ENCODE measurements at regions not wholly inside any gene's neighbourhood (a gene's known extent, or its start where the extent isn't known, plus 50 kb on each side); places are given as distances from the start of the nearest gene placed in this dataset.

GRCh38 chr3:132187746-132188145, 129.5 kb upstream of the ACP3 start:
- DNase-seq (ENCODE audit: low read depth) = no peak

DNA sequence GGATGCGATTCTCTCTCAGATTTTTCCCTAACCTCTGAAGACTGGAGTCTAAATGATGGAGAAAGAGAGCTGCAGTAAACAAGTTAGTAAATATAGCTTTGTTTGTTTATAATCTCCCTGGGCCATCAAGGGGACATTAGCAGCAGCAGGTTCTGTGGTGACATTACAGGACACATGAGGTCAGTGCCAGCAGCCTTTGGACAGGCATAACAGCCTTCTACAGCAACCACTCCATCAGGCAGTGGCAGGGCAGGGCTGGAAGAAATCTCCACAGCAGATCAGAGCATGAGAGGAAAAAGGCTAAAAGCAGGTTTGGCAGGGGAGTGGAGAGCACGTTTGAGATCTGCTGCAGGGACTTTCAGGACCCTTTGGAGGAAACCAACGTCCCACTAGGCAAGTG, 127.6 kb upstream of the ACP3 start:
- DNase-seq (ENCODE audit: low read depth) = no peak

GRCh38 chr3:132196113-132196512, 121.1 kb upstream of the ACP3 start:
- DNase-seq (ENCODE audit: low read depth) = no peak

GRCh38 chr3:132198516-132198915, 118.7 kb upstream of the ACP3 start:
- no peak for DNase-seq (ENCODE audit: low read depth)

DNA sequence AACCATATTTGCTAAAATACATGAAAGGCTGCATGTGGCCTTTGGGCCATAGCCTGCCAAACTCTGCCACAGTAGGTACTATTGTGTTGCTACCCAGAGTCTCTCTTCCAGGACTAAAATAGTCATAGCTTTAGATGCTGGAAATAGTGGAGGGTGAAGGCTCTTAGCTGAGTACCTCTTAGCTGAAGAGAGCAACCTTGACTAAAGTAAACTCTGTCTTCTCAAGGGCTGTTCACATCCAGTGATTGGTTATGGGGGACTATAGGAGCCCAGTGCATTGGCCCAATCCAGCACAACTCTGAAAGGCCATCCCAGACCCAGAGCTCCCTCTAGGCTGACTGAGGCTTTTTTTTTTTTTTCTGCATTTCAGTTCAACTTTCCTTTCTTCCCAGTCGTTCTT, 117.8 kb upstream of the ACP3 start:
- DNase-seq (ENCODE audit: low read depth) = no peak

DNA sequence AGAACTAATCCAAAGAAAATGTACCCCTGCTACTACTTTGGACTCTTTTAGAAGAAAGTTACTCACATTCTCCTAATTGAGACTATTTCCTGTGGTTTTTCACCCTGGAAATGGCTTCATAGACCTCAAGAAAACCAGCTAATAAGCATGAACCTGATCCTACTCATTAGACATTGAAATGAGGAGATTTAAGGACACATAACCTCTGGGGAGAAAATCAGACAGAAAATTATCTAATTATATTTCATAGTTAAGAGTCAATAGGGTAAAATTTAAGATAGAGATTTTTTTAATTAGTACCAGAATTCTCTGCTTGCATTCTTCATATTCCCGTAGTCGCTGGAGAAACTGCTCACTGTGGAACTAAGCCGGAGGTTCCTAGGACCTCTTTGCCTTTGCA, 114.6 kb upstream of the ACP3 start:
- DNase-seq (ENCODE audit: low read depth) = no peak

- DNase-seq (ENCODE audit: low read depth) = no peak
These were observed 113.2 kb upstream of the ACP3 start for GRCh38 chr3:132203889-132204596.

GRCh38 chr3:132205609-132206008, 111.6 kb upstream of the ACP3 start:
- no peak for DNase-seq (ENCODE audit: low read depth)

DNA sequence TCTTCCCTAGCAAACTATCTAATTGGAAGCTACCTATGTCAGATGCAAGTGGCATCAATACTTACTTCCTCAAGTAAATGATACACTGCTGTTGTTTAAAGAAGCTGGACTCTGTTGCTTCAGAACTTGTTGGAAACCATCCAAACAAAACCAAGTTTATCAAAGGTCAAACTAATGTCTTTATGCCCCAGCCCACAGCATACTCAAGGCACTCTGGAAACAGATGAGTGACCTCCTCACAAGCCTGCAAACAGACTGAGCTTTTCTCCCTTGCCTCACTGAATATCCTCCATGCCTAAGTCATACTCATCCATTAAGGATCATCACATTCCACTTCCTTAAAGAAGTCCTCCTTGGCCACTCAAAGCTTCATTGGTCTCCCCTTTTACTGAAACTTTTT, 107.4 kb upstream of the ACP3 start:
- DNase-seq (ENCODE audit: low read depth) = no peak

DNA sequence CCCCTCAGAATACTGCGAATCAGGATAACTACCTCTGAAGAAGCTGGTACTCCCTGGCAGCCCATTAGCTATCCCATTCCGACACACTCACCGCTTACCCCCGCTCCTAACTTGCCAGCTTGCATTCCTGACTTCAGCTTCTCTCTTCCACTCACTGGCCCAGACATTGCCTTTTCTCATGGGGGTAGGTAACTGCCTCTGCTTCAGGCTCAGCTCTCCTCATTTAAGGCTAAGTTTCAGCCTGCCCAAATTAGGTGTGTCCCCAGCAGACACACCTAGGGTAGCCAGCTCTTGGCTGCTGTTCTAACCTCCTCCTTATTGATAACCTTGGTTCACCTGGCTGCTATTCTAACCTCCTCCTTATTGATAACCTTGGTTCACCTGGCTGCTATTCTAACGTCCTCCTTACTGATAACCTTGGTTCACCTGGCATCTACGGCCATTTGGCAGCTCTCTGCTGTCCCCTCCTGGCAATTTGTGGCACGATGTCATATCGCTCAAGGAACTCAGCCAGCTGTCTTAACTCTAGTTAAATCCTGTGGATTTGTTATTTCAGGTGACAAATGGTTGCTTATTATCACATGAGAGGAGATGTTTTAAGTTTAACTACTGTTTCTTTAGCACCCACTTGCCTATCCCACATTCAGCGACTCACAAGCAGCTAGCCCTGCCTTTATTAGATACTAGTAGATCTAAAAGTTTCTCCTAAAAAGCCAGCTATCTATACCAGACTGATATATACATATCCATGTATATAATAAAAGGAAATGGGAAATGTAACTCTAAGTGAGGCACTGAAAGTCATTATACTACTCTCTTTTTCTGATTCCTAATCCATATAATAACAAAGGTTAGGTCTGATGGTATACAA, 106.5 kb upstream of the ACP3 start:
- DNase-seq (ENCODE audit: low read depth) = no peak

DNA sequence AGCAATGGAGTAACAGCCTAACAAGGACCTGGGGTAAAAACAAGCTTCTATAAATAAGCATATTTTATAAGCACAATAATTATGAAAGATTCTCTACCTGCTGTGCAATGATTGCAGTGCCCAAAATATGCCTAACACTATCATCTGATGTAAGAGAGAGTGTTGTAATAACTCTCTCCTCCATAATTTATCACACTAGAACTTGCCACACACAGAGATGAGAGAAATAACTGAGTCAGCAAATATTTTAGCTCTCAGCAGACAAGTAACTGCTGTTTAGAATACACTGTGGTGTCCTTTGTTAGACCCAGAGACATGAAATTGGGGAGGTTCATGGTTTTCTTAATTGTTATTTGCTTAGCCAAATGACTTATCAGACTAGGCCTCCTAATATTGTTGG, 105.3 kb upstream of the ACP3 start:
- no peak for DNase-seq (ENCODE audit: low read depth)

DNA sequence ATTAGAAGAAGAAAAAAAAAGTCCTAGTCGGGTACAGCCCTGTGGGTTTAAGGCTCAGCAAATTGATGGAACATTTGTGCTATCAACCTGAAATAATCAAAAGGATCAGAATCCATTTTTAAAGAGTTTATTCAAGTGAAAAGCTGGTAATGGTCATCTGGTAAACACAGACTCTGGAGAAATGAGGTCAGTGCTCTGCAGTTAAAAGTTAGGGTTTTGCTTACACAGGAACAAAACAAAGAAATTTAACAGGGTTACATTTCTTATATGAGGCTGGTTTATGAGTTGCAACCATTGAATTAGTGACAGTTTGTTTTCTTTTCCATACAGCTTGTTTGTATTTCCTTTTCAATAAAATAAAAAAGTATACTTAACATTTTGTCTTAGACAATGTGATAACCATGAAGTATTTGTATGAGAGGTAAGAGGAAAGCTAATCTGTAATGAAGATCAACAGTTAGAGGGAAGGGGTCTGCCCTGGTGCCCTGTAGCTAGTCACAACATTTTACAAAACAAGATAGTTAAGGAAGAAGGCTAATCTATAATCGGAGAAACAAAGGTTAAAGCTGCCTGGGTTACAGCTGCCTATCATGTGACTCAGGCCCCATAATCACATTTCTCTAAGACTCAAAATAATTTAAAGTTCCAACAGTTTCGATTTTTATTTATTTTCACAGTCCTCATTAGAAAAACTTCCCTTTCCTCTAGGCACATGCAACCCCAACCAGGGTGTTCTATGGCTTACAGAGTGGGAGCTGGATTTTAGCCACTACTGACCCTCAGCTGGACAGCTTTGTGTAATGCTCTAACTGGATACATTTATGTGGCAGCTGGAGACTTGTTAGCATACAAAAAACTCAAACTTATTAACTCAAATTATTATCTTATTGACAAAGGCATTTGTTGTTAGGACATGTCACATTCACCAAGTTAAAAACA, 98.1 kb upstream of the ACP3 start:
- DNase-seq (ENCODE audit: low read depth) = no peak

DNA sequence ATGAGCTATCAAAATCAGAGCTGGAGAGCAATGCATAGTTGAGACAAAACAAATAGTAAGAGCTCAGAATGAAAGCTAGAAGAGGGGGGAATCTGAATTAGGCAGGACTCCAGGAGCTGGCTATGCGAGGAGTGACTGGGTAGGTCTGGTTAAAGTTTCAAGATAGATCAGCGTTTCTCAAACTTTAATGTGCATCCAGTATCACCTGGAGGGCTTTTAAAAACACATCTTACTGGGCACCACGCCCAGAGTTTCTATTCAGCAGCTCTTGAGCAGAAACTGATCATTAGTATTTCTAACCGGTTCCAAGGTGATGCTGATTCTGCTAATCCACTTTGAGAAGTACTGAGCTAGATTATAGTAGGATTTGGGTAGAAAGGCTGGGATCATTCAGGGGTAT, 96.2 kb upstream of the ACP3 start:
- DNase-seq (ENCODE audit: low read depth) = no peak

GRCh38 chr3:132222868-132223538, 94.2 kb upstream of the ACP3 start:
- no peak for DNase-seq (ENCODE audit: low read depth)

- no peak for DNase-seq (ENCODE audit: low read depth)
These were observed 91.5 kb upstream of the ACP3 start for GRCh38 chr3:132225664-132226063.

GRCh38 chr3:132228923-132229322, 88.3 kb upstream of the ACP3 start:
- no peak for DNase-seq (ENCODE audit: low read depth)

DNA sequence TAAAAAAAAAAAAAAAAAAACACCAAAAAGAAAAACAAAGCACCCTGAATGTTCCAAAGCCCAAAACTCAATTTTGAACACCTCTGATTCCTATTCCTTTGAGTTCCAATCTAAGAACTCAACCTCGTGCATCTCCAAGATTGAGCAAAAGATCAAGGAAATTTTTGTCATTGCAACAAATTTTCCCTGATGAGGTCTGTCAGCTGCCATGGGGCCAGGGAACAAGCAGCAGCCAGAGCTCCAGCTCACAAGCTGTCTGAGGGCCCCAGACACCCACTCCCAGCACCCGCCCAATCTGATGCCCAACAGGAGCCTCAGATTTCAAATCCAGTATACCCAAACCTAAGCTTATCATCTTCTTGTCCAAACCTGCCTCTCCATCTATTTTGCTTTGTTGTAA, 87.6 kb upstream of the ACP3 start:
- DNase-seq (ENCODE audit: low read depth) = no peak

- no peak for DNase-seq (ENCODE audit: low read depth)
These were observed 86.8 kb upstream of the ACP3 start for GRCh38 chr3:132230156-132231000.

- no peak for DNase-seq (ENCODE audit: low read depth)
These were observed 85.6 kb upstream of the ACP3 start for GRCh38 chr3:132231633-132232032.

GRCh38 chr3:132232231-132232792, 84.9 kb upstream of the ACP3 start:
- DNase-seq (ENCODE audit: low read depth) = no peak

All from forelimb muscle (tissue), 1 donor.